HG03095 (cell line): ENCODE measurements at regions not wholly inside any gene's neighbourhood (a gene's known extent, or its start where the extent isn't known, plus 50 kb on each side); places are given as distances from the start of the nearest gene placed in this dataset.

Experiments
- ATAC-seq: cut with Tn5 transposase; IDR thresholded peaks from one replicate; pipeline ENCODE4 v1.9.1; 2021; ENCODE audit warnings: moderate library complexity; ENCODE audit not compliant: unreplicated experiment

DNA sequence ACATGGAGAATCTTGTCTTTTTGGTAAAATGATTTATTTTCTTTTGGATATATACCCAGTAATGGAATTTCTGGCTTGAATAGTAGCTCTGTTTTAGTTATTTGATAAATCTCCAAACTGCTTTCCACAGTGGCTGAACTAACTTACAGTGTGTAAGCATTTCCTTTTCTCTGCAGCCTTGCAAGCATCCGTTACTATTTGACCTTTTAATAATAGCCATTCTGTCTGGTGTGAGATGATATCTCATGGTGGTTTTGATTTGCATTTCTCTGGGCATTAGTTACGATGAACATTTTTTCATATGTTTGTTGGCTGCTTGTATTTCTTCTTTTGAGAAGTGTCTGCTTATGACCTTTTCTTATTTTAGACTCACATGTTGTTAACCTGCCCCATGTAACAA, 190.2 kb downstream of the GALR1 start:
- ATAC-seq, result no peak

DNA sequence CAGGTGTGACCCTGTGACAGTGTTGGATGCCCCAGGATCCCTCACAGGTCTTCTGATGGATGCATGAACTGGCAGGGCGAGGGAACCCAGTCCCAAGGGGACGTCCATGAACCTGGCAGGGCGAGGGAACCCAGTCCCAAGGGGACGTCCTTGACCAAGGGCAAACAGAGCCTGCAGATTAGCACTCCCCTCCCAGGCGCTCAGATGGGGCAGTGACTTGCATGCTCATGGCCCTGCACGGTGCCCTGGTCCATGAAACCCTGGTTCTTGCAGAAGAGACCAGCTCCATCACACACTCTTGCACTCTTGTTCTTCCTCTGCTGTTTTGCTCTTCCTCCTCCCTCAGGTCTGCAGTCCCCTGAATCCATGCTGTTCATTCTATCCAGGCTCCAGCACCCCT, 192.7 kb downstream of the GALR1 start:
- no peak for ATAC-seq

GRCh38 chr18:77444385-77444784, 194.7 kb downstream of the GALR1 start:
- no peak for ATAC-seq

DNA sequence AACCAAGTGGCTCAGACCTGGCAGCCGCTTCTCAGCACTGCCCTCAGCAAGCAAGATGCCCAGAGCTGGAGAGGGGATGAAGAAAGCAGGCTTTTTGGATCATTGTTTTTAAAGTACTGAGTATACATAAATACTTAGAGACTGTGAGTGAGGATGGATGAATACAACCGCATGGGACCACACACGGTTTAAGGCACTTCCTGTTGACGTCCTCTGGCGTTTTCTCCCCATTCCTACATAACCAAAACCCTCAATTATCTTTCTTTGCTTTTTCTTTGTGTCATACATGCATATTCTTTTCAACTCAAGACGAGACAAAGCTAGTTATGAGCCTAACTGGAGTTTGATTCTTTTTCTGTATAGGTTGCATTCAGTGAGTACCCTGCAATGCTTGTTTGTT, 198.4 kb downstream of the GALR1 start:
- ATAC-seq, result no peak

- no peak for ATAC-seq
These were observed 205.4 kb downstream of the GALR1 start for GRCh38 chr18:77455004-77455403.

DNA sequence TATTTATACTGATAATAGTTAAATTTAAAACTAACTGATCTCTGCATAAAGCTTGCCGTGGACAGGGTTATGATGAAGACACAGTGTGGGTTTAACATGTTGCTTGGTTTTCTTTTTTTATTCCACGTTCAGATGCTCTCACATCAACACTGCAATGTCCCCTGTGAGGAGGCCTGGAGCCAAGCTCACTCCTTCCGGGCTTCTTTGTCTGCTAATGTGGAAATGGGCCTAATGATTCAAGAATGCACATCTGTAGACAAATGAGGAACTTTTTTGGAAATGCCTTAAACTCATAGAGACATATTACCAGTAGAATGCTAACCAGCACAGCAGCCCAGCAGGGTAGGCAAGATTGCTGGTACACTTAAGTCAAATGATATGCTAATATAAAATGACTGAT, 208.0 kb downstream of the GALR1 start:
- ATAC-seq, result no peak

DNA sequence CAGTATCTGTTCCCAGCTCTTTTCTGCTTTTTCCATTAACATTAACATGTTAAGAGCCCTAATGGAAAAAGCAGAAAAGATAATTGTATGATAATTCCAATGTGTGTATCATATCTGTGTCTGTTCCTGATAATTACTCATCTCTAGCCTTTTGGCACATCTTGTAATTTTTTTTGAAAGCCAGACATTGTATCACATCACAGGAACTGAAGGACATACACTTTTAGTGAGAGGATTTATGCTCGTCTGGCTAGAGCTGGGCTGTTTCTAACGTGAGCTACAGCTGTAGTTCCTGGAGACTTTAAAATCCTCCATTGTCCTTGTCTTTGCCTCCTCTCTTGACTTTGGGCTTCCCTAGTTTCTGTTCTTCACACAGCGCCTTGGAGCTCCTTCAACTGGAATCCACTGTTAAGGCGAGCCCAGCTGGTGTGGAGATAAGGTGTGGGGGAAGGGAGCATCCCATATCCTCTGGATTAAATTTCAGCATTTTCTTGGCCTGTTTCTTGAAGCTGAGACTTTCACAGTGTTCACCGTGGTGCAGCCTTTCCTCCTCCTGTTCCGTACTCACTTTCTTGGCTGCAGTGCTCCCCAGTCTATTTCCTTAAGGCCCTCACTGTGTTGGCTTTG, 211.5 kb downstream of the GALR1 start:
- no peak for ATAC-seq

DNA sequence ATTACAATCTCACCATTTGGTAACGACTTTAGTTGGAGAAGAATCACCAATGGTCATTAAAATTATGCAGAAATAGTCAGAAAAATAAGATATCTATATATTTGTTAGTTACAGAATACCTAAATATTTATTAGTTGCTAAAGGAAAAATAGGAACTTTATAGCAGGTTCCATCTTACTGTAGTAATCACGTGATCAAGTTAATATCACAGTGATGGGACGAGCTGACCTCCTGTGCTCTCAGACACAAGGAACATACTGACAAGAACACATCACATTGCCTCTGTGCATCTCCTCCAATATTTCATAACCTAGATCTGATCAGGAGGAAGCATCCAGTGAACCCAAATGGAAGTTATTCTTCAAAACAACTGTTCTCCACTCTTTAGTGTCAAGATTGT, 215.3 kb downstream of the GALR1 start:
- ATAC-seq, result no peak

DNA sequence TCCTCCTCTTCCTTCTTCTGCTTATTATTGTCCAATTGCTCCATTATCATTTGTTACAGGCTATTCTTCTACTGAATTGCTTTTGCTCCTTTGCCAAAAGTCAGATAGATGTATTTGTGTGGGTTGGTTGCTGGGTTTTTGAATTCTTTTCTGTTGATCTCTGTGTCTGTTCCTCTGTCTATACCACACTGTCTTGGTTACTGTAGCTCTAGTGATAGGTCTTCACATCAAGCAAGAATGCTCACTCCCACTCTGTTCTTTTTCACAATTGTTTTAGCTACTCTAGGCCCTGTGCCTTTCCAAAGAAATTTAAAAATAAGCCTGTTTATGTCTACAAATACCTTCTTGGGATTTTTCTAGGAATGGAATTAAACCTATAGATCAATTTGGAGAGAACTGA, 217.2 kb downstream of the GALR1 start:
- ATAC-seq, result no peak

- ATAC-seq, result no peak
These were observed 219.5 kb downstream of the GALR1 start for GRCh38 chr18:77469131-77469530.

GRCh38 chr18:77470569-77471413, 221.1 kb downstream of the GALR1 start:
- ATAC-seq, result no peak

DNA sequence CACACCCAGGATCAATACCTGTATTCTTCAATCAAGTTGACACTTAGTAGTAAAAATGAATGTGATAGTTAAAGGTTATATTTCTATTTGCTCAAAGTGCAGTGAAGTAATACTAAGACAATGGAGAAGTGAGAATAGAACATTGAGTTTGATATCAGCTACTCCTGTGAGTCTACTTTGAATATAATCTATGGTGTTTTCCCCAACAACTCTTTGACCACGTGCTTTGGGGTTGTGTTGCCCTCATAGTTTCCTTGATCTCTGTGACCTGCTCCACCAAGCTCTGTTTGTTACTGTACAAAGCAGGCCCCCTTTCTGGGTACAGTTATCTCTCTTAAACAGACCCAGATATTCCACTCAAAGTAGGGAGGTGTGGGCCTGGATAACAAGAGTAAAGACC, 222.9 kb downstream of the GALR1 start:
- ATAC-seq, result no peak

GRCh38 chr18:77478646-77479442, 229.2 kb downstream of the GALR1 start:
- ATAC-seq, result no peak

- no peak for ATAC-seq
These were observed 231.9 kb downstream of the GALR1 start for GRCh38 chr18:77481541-77481940.

DNA sequence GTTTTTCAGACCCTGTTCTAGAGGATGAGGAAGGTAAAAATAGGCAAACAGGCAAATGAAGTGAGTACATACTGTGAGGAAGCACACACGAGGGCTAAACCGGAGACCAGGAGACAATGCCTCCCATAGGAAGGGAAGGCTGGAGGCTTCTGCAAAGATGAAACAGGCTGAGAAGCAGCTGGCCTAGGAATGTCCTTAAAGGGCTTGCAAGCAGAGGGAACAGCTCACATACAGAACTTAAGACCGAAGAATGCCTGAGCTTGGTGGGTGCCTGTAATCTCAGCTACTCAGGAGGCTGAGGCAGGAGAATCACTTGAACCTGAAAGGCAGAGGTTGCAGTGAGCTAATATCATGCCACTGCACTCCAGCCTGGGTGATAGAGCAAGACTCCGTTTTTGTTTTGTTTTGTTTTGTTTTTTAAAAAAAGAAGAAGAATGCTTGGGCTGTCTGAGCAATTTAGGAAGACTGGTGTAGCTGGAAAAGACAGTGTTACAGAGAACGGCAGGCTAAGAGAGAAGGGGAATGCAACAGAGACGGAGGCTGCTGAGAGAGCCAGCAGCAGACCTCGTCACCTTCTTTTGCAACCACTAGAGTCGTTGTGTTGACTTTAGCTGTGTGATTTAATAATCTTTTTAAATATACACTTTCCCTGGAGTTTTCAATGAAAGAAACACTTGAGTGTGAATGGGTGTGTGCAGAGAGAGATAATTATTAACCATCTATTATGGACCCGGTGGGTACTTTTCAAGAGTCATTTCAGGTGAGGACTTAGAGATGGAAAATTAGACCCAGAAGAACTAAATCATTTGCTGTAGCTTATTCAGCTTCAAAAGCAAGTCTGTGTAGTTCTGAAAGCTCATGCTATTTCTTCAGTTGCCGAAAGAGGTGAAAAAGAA, 232.8 kb downstream of the GALR1 start:
- ATAC-seq, result no peak

DNA sequence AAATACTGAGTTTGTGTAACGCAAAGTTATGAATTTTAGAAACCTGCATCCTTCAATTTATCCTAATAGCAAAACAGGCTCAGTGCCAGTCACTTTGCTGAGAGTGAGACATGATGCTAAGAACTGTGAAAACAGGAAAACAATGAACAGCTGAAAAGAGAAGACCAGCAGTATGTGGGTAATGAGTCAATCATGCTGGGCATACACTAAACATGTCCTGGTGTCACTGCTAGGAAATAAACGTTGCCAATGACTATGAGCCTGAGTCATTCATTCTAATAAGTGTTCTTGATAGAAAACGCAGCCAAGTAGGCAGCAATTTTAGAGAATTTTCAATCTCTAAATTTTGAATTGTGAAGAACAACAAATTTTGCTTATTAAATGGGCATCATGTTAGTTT, 237.3 kb downstream of the GALR1 start:
- no peak for ATAC-seq

DNA sequence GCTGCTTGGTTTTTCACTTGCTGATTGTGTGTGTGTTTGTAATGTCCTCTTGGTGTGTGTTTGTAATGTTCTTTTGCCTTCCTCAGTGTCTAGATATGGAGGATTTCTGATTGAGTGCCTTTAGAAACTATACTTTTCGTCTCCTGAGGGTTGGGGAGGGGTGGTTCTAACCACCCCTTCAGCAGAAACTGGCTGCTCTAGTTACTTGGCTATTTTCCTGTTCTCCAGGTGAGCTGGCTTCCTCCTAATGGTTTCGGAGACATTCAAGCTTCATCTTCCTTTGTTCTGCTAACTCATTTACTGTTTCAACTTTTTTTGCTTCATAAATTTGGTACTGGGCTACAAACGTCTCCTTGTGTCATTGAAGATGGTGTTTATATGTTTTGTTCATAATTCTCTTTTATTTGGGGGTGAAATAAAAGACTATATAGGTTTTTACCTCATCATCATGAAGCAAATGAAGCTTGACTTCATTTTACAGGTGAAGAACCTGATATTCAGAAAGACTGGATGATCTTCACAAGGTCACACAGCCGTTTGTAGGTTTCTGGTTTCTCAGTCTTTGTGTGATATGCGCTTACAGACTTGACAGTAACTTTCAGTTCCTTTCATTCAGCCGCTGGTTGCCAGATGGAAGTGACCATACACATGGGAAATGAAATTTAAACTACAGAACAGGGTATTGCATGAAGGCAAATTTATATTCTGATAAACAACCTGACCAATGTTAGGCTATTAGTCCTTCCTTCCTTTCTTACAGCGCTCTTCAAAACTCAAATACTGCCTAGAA, 238.5 kb downstream of the GALR1 start:
- peak; percentile 65 for ATAC-seq

DNA sequence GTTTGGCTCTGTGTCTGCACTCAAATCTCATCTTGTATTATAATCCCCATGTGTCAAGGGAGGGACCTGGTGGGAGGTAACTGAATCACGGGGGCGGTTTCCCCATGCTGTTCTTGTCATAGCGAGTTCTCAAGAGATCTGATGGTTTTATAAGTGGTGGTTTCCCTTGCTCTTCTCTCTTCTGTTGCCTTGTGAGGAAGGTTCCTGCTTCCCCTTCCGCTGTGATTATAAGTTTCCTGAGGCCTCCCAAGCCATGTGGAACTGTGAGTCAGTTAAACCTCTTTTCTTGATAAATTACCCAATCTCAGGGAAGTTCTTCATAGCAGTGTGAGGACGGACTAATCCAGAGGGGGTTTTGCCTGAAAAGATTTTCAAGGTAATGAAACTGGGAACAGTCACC, 245.4 kb downstream of the GALR1 start:
- no peak for ATAC-seq

- no peak for ATAC-seq
These were observed 246.5 kb downstream of the GALR1 start for GRCh38 chr18:77495982-77496690.
